ENCODE measurements at regions not wholly inside any gene's neighbourhood (a gene's known extent, or its start where the extent isn't known, plus 50 kb on each side); places are given as distances from the start of the nearest gene placed in this dataset.

GRCh38 chr11:16685914-16686313 lies 52.5 kb upstream of the C11orf58 start:
- CTCF ChIA-PET: no interaction called here

More at GRCh38 chr11:16685914-16686313, 52.5 kb upstream of the C11orf58 start:
- H2AFZ ChIP-seq (ENCODE audit: low read depth, low read length, poor library complexity, severe bottlenecking): no peak overlapping the region
- RAD21 ChIA-PET (ENCODE audit: low non-redundant PET in 1 of 2, low total read pairs in 2 of 2, uncharacterized antibody in 2 of 2, unreplicated experiment in 2 of 2): no interaction called here
- H3K4me3 ChIP-seq (replicated peaks in 1 of 2; ENCODE audit: low read depth in 1 of 2, low read length in 2 of 2): no peak overlapping the region
- POLR2A ChIA-PET: no interaction called here
- H3K36me3 ChIP-seq (ENCODE audit: control insufficient read depth in 1 of 2, insufficient read depth in 2 of 2, low read length in 2 of 2): no peaks in the 10 kb centered on the region
- intact Hi-C loops (cut with micrococcal nuclease): no loop called here
- DNase-seq (ENCODE audit: low read depth, low spot score) (no peak), ATAC-seq (no peak)
- H3K9me2 ChIP-seq (ENCODE audit: insufficient read depth): no peaks in the 10 kb centered on the region
- no peaks in the 10 kb centered on the region; the same call in 1 of the 2 replicates for H4K20me1 ChIP-seq (ENCODE audit: insufficient read depth)
- no peak overlapping the region for H3K27ac ChIP-seq (ENCODE audit: low read depth, low read length)
- no peak overlapping the region for H3K4me2 ChIP-seq (ENCODE audit: low read length)
- H3K9me3 ChIP-seq (ENCODE audit: control insufficient read depth in 1 of 2, insufficient read depth in 1 of 2, low read depth in 1 of 2, low read length in 2 of 2): no peaks in the 10 kb centered on the region
- H3K9ac ChIP-seq (ENCODE audit: low read length): no peak overlapping the region
- H3K27me3 ChIP-seq (ENCODE audit: insufficient read depth, low read length): no peaks in the 10 kb centered on the region
- BruUV-seq (replicated peaks): no TSS peak
- no peak for TF ChIP-seq RAD21 (IDR thresholded peaks at IDR 0.05; ENCODE audit: low read depth)
- no peak for TF ChIP-seq EZH2 (IDR thresholded peaks at IDR 0.05)
- no peak for TF ChIP-seq MAX (IDR thresholded peaks at IDR 0.05)
- TF ChIP-seq CTCF (IDR thresholded peaks at IDR 0.05 in 2 of 3, conservative IDR thresholded peaks at IDR 0.05 in 1 of 3; ENCODE audit: borderline replicate concordance in 1 of 3, insufficient read depth in 1 of 3, low read depth in 2 of 3, low read length in 2 of 3): no peak
- no peak for TF ChIP-seq EGR1 (IDR thresholded peaks at IDR 0.05; ENCODE audit: low read depth)
- TF ChIP-seq SP1 (IDR thresholded peaks at IDR 0.05; ENCODE audit: low read depth): no peak
- no peak for TF ChIP-seq ZBTB33 (IDR thresholded peaks at IDR 0.05; ENCODE audit: extremely low read depth, insufficient replicate concordance, low read length)
- no peak for TF ChIP-seq JUND (IDR thresholded peaks at IDR 0.05)
- no peak for TF ChIP-seq ELF1 (IDR thresholded peaks at IDR 0.05; ENCODE audit: borderline replicate concordance, low read depth)
- TF ChIP-seq POLR2AphosphoS5 (IDR thresholded peaks at IDR 0.05; ENCODE audit: low read depth, low read length): no peak
- no peak for TF ChIP-seq ZFX (IDR thresholded peaks at IDR 0.05)
- TF ChIP-seq EZH2phosphoT487 (IDR thresholded peaks at IDR 0.05; ENCODE audit: borderline replicate concordance): no peak
- H3K4me1 ChIP-seq (ENCODE audit: control insufficient read depth in 1 of 2, insufficient read depth in 2 of 2, low read length in 2 of 2): no peaks in the 10 kb centered on the region
- no peaks in the 10 kb centered on the region for H3K79me2 ChIP-seq (ENCODE audit: insufficient read depth, low read length)

All from HCT116 (cell line).